Tibial artery (tissue), 4 donors: ENCODE measurements at regions not wholly inside any gene's neighbourhood (a gene's known extent, or its start where the extent isn't known, plus 50 kb on each side); places are given as distances from the start of the nearest gene placed in this dataset.

Experiments
- DNase-seq, 2 donors: peaks; one replicate each; pipeline ENCODE4 v3.0.0-alpha.2; 2019
- H3K27ac ChIP-seq, 2 donors: fragments of 200-600 bp; sonication (generic) in 1 of 2; 1 replicate in 1 of 2; 2 replicates in 1 of 2; pipeline ENCODE4 v1.5.1; 2018 to 2019; ENCODE audit warnings: mild to moderate bottlenecking in 1 of 2
- H3K27me3 ChIP-seq, 2 donors: fragments of 200-600 bp; sonication (generic) in 1 of 2; one replicate each; pipeline versions ENCODE4 v1.5.1 to v1.6.0; 2016 to 2019
- H3K36me3 ChIP-seq, 3 donors: fragments of 200-600 bp; sonication (generic) in 2 of 3; one replicate each; pipeline ENCODE4 v1.5.1; 2016 to 2019; ENCODE audit warnings: mild to moderate bottlenecking in 2 of 3
- H3K4me1 ChIP-seq, 4 donors: fragments of 200-600 bp; sonication (generic) in 2 of 4; 1 replicate in 3 of 4; 2 replicates in 1 of 4; pipeline ENCODE4 v1.5.1; 2016 to 2019
- H3K4me3 ChIP-seq, 2 donors: fragments of 200-600 bp; sonication (generic) in 1 of 2; 1 replicate in 1 of 2; 2 replicates in 1 of 2; pipeline ENCODE4 v1.5.1; 2018 to 2019; ENCODE audit warnings: mild to moderate bottlenecking in 2 of 2
- H3K9me3 ChIP-seq, 3 donors: fragments of 200-600 bp; sonication (generic) in 1 of 3; one replicate each; pipeline ENCODE4 v1.5.1; 2016 to 2019
- intact Hi-C: fragments of 100-400 bp; cut with DNase I; formaldehyde crosslinking; loops from one replicate; pipeline ENCODE4 v1.15.0; 2023; ENCODE audit warnings: low total_unique reads
- TF ChIP-seq, protein P1 (sequence below), 2 experiments: fragments of 200-600 bp in 1 of 2; fragments of 450-650 bp in 1 of 2; IDR thresholded peaks; one replicate each; pipeline ENCODE4 v1.5.1; 2017 to 2019; ENCODE audit warnings: antibody characterized with exemption in 2 of 2, mild to moderate bottlenecking in 1 of 2, moderate library complexity in 1 of 2

DNA sequence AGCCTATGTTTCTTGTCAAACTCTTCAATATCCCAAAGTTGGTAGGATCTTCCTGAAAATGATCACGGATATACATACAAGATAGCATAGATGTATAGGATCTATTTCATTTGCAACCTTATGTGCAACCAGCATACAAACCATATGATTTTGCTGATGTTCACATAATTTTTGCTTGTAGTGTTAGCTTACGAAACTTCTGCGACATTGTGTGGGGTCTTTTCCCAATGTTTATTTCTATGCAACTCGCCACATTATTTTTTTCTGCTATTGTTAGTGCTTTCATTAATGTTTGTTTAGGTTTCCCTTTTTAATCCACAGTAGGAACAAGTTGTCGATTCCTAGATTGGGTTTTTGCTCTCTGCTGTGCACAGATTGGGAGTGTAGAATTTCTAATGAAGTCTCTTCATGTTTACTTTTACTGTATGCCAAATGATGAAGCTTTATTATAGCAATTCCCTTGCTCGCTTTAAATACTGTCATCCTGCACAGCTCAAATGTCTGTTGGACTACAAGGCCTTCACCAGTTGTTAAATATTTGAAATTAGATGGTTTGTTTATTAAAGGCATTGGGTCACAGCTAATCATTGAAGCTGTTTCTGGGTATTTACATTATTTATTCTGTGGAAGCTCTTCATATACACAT lies 257.6 kb upstream of the PCDH7 start:
- DNase-seq = no peak
- H3K36me3 ChIP-seq = no peaks in the 10 kb centered on the region
- no peaks in the 10 kb centered on the region for H3K27me3 ChIP-seq
- no peak overlapping the region for H3K27ac ChIP-seq
- H3K4me3 ChIP-seq = no peak overlapping the region
- intact Hi-C loops = no loop called here
- TF ChIP-seq, protein P1, sequence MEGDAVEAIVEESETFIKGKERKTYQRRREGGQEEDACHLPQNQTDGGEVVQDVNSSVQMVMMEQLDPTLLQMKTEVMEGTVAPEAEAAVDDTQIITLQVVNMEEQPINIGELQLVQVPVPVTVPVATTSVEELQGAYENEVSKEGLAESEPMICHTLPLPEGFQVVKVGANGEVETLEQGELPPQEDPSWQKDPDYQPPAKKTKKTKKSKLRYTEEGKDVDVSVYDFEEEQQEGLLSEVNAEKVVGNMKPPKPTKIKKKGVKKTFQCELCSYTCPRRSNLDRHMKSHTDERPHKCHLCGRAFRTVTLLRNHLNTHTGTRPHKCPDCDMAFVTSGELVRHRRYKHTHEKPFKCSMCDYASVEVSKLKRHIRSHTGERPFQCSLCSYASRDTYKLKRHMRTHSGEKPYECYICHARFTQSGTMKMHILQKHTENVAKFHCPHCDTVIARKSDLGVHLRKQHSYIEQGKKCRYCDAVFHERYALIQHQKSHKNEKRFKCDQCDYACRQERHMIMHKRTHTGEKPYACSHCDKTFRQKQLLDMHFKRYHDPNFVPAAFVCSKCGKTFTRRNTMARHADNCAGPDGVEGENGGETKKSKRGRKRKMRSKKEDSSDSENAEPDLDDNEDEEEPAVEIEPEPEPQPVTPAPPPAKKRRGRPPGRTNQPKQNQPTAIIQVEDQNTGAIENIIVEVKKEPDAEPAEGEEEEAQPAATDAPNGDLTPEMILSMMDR (IDR thresholded peaks at IDR 0.05) = no peak
- no peaks in the 10 kb centered on the region for H3K4me1 ChIP-seq
- no peaks in the 10 kb centered on the region for H3K9me3 ChIP-seq

DNA sequence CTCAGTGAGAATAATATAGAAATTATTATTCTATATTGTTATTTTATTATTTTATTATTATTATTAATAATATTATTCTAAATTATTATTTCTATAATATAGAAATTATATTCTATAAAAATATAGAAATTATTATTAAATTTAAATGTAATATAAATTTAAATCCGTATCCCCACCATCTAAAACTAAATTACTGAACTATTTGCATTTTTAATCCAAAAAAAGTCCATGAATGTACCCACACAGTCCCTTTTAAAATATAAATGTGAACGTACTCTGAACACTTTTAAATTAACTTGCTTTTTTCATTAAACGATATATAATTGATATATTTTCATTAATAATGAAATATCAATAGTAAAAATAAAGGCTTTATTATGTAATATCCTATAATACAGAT lies 248.3 kb upstream of the PCDH7 start:
- H3K36me3 ChIP-seq = no peaks in the 10 kb centered on the region
- TF ChIP-seq, protein P1 (IDR thresholded peaks at IDR 0.05) = no peak
- H3K9me3 ChIP-seq = no peaks in the 10 kb centered on the region
- intact Hi-C loops = no loop called here
- no peaks in the 10 kb centered on the region for H3K27me3 ChIP-seq
- no peak overlapping the region for H3K4me3 ChIP-seq
- peaks cover 0 to 10% (median 0%) of the 10 kb centered on the region in 4 donors for H3K4me1 ChIP-seq
- no peak overlapping the region for H3K27ac ChIP-seq
- no peak for DNase-seq

DNA sequence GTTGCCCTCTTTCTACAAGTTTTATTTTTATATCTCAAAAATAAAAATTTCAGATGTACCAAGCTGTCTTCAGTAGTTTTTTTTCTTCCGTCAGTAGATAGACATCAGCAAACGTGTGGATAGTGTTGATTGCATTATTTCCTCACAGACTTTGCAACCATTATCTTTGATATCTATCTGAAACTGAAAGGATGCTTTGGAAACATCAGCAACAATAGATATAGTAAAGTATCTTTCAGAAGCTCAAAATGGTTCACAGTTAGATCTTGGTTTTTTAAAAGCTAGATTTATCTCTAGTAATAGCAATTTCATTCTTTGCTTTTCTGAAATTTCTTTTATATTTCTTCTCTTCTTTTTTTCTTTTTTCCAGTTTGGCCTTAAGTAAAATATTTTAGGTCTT lies 246.9 kb upstream of the PCDH7 start:
- peaks cover 0 to 10% (median 0%) of the 10 kb centered on the region in 4 donors for H3K4me1 ChIP-seq
- H3K27me3 ChIP-seq = no peaks in the 10 kb centered on the region
- TF ChIP-seq, protein P1 (IDR thresholded peaks at IDR 0.05) = no peak
- H3K4me3 ChIP-seq = no peak overlapping the region
- H3K27ac ChIP-seq = no peak overlapping the region
- intact Hi-C loops = no loop called here
- DNase-seq = no peak
- H3K36me3 ChIP-seq = no peaks in the 10 kb centered on the region
- H3K9me3 ChIP-seq = no peaks in the 10 kb centered on the region

DNA sequence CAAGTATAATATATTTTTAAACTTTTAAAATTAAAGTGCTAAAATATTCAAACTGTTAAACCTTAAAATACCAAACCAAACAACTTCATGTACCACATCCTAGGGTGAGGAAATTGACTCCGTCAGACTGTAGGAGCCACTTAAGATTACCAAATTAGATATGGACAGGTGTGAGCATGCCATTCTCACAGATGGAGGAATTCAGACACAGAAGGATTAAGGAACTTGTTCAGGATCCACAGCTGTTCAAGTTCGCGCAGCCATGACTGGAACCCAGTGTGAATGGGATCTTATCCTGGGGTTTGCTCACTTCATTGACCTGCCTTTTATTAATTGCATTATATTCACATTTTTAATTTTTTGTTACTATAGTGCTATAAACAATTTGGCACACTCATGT lies 224.9 kb upstream of the PCDH7 start:
- Histone ChIP-seq H3K27me3 (no peaks in the 10 kb centered on the region), H3K9me3 (no peaks in the 10 kb centered on the region), H3K36me3 (no peaks in the 10 kb centered on the region), H3K4me1 (peaks cover 0 to 4% (median 1%) of the 10 kb centered on the region in 4 donors), H3K4me3 (no peak overlapping the region), H3K27ac (no peak overlapping the region)
- intact Hi-C loops = no loop called here
- DNase-seq = no peak
- TF ChIP-seq, protein P1 (IDR thresholded peaks at IDR 0.05) = no peak

DNA sequence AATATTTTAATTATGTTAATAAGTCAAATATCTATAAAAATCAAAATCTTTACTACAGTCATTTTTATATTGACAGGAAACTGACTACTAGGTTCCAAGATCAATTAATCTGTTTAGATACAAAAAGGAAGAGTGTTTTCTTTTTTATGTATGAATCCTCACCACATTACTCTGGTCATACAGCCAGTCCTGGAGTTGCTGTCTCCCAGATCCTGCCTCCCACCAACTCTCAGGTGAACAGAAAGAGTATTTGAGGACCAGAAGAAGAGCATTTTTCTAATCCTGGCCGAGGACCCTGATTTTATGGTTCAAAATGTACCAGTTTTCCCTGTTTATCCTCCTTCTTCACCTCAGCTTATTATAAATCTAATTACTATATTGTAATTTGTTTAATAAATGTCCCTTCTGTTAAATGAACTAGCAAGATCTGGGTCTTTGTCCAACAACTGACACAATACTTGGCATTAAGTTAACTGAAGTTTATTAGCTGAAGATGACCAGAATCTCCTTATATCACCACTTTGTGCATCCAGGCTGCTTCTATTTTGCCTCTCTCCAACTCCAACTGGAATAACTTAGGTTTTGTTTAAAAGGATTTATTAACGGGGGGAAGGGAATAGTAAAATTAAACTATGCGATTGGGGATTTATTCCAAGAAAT lies 224.4 kb upstream of the PCDH7 start:
- Histone ChIP-seq H3K36me3 (no peaks in the 10 kb centered on the region), H3K4me1 (peaks cover 0 to 4% (median 1%) of the 10 kb centered on the region in 4 donors), H3K27me3 (no peaks in the 10 kb centered on the region), H3K4me3 (no peak overlapping the region), H3K27ac (no peak overlapping the region), H3K9me3 (no peaks in the 10 kb centered on the region)
- no peak for DNase-seq
- TF ChIP-seq, protein P1 (IDR thresholded peaks at IDR 0.05) = no peak
- intact Hi-C loops = no loop called here
